ENCODE measurements at regions not wholly inside any gene's neighbourhood (a gene's known extent, or its start where the extent isn't known, plus 50 kb on each side); places are given as distances from the start of the nearest gene placed in this dataset.

DNA sequence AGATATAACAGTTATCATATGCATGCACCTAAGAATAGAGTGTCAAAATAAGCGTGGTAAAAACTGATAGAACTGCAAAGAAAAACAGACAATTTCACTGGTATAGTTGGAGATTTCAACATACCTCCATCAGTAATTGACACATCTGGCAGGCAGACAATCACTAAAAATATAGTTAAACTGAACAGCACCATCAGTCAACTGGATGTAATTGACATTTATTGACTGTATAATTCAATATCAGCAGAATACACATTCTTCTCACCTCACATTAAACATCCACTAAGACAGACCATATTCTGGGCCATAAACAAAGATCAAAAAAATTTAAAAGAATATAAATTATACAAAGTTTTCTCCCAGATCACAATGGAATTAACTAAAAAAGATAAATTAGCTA is 378.5 kb upstream of the RGPD4 start:
- no peaks in the 10 kb centered on the region for H3K36me3 ChIP-seq (replicated peaks; ENCODE audit: insufficient read depth, low read depth)
- no peaks in the 10 kb centered on the region for H3K9me2 ChIP-seq (replicated peaks; ENCODE audit: insufficient read depth)
- no peak overlapping the region for H2AFZ ChIP-seq
- H3K27ac ChIP-seq: no peak overlapping the region
- no peak overlapping the region for H3K4me2 ChIP-seq
- no peak overlapping the region for H3K4me3 ChIP-seq
- no peaks in the 10 kb centered on the region for H3K9me3 ChIP-seq (ENCODE audit: low read depth)
- TF ChIP-seq CTCF (IDR thresholded peaks at IDR 0.05; ENCODE audit: poor library complexity) (no peak), EZH2 (IDR thresholded peaks at IDR 0.05; ENCODE audit: borderline replicate concordance) (no peak), EZH2phosphoT487 (IDR thresholded peaks at IDR 0.05; ENCODE audit: low read depth, severe bottlenecking, unreplicated experiment) (no peak)
- H4K20me1 ChIP-seq (ENCODE audit: insufficient read depth, poor library complexity, severe bottlenecking): no peaks in the 10 kb centered on the region
- no peaks in the 10 kb centered on the region for H3K79me2 ChIP-seq
- H3K4me1 ChIP-seq (ENCODE audit: insufficient read depth): no peaks in the 10 kb centered on the region
- 94% methylated on average over 1 of the region's 1 CpG for WGBS (ENCODE audit: low lambda C conversion rate, missing lambda C conversion rate)
- no peak for DNase-seq (ENCODE audit: low spot score)
- H3K27me3 ChIP-seq: no peaks in the 10 kb centered on the region

DNA sequence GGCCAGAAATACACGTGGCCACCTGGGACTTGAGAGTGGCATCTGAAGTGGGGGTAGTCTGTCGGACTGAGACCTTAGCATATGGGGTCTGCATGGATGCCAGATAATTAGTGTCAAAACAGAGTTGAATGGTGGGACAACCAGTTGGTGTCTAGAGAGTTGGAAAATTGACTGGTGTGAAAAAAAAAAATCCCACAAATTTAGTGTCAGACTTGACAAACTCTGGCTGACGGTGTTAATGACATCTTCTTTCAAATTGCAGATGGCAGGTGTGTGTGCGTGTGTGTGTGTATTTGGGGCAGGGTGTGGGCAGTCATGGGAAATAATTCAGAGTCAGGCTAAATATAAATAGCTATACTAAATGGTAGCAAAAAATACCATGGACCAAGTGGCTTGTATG is 365.4 kb upstream of the RGPD4 start:
- Histone ChIP-seq H4K20me1 (ENCODE audit: insufficient read depth, poor library complexity, severe bottlenecking) (no peaks in the 10 kb centered on the region), H3K4me1 (ENCODE audit: insufficient read depth) (no peaks in the 10 kb centered on the region), H3K36me3 (replicated peaks; ENCODE audit: insufficient read depth, low read depth) (no peaks in the 10 kb centered on the region), H3K9me3 (ENCODE audit: low read depth) (no peaks in the 10 kb centered on the region), H3K27me3 (no peaks in the 10 kb centered on the region), H2AFZ (no peak overlapping the region), H3K4me3 (no peak overlapping the region), H3K79me2 (no peaks in the 10 kb centered on the region), H3K27ac (no peak overlapping the region), H3K4me2 (no peak overlapping the region), H3K9me2 (replicated peaks; ENCODE audit: insufficient read depth) (no peaks in the 10 kb centered on the region)
- no peak for DNase-seq (ENCODE audit: low spot score)
- TF ChIP-seq EZH2phosphoT487 (IDR thresholded peaks at IDR 0.05; ENCODE audit: low read depth, severe bottlenecking, unreplicated experiment) (no peak), CTCF (IDR thresholded peaks at IDR 0.05; ENCODE audit: poor library complexity) (no peak), EZH2 (IDR thresholded peaks at IDR 0.05; ENCODE audit: borderline replicate concordance) (no peak)
- WGBS (ENCODE audit: low lambda C conversion rate, missing lambda C conversion rate): 74% methylated on average over 4 of the region's 4 CpGs

- Histone ChIP-seq H3K4me1 (ENCODE audit: insufficient read depth) (no peaks in the 10 kb centered on the region), H3K4me2 (no peak overlapping the region), H3K79me2 (no peaks in the 10 kb centered on the region), H3K27ac (no peak overlapping the region), H3K36me3 (replicated peaks; ENCODE audit: insufficient read depth, low read depth) (no peaks in the 10 kb centered on the region), H3K27me3 (no peaks in the 10 kb centered on the region), H3K9me2 (replicated peaks; ENCODE audit: insufficient read depth) (no peaks in the 10 kb centered on the region), H2AFZ (no peak overlapping the region), H3K4me3 (no peak overlapping the region), H4K20me1 (ENCODE audit: insufficient read depth, poor library complexity, severe bottlenecking) (no peaks in the 10 kb centered on the region), H3K9me3 (ENCODE audit: low read depth) (no peaks in the 10 kb centered on the region)
- 93% methylated on average over 2 of the region's 2 CpGs for WGBS (ENCODE audit: low lambda C conversion rate, missing lambda C conversion rate)
- DNase-seq (ENCODE audit: low spot score): no peak
- TF ChIP-seq EZH2 (IDR thresholded peaks at IDR 0.05; ENCODE audit: borderline replicate concordance) (no peak), CTCF (IDR thresholded peaks at IDR 0.05; ENCODE audit: poor library complexity) (no peak), EZH2phosphoT487 (IDR thresholded peaks at IDR 0.05; ENCODE audit: low read depth, severe bottlenecking, unreplicated experiment) (no peak)
Measured at GRCh38 chr2:107462181-107462580, 364.5 kb upstream of the RGPD4 start.

GRCh38 chr2:107466241-107466640 is 360.5 kb upstream of the RGPD4 start:
- Histone ChIP-seq H4K20me1 (ENCODE audit: insufficient read depth, poor library complexity, severe bottlenecking) (no peaks in the 10 kb centered on the region), H3K4me1 (ENCODE audit: insufficient read depth) (no peaks in the 10 kb centered on the region), H3K9me2 (replicated peaks; ENCODE audit: insufficient read depth) (no peaks in the 10 kb centered on the region), H2AFZ (no peak overlapping the region), H3K27ac (no peak overlapping the region), H3K4me3 (no peak overlapping the region), H3K27me3 (no peaks in the 10 kb centered on the region), H3K79me2 (no peaks in the 10 kb centered on the region), H3K4me2 (no peak overlapping the region), H3K36me3 (replicated peaks; ENCODE audit: insufficient read depth, low read depth) (no peaks in the 10 kb centered on the region), H3K9me3 (ENCODE audit: low read depth) (no peaks in the 10 kb centered on the region)
- WGBS (ENCODE audit: low lambda C conversion rate, missing lambda C conversion rate): 90% methylated on average over 2 of the region's 2 CpGs
- TF ChIP-seq EZH2phosphoT487 (IDR thresholded peaks at IDR 0.05; ENCODE audit: low read depth, severe bottlenecking, unreplicated experiment) (no peak), CTCF (IDR thresholded peaks at IDR 0.05; ENCODE audit: poor library complexity) (no peak), EZH2 (IDR thresholded peaks at IDR 0.05; ENCODE audit: borderline replicate concordance) (no peak)
- no peak for DNase-seq (ENCODE audit: low spot score)

Measured in hepatocyte (in vitro differentiated cells).